SK-N-SH treated with all-trans-retinoic acid at 6 μM for 48 hours (cell line): ENCODE measurements at regions not wholly inside any gene's neighbourhood (a gene's known extent, or its start where the extent isn't known, plus 50 kb on each side); places are given as distances from the start of the nearest gene placed in this dataset.
A peak's percentile ranks its signal among the peaks of the same experiment; 100 is the strongest.

Source experiments
- ATAC-seq: fragments of 200-7000 bp; cut with Tn5 transposase; 3 replicates; pipeline ENCODE4 v1.9.1; 2020; ENCODE audit warnings: mild to moderate bottlenecking, moderate library complexity
- ARNTL ChIP-seq: fragments of 450-650 bp; formaldehyde crosslinking; IDR thresholded peaks from 2 replicates; pipeline ENCODE4 v1.5.0; 2020; ENCODE audit warnings: low read depth, mild to moderate bottlenecking, moderate library complexity, borderline replicate concordance
- BACH2 ChIP-seq: fragments of 250-450 bp; sonication (Bioruptor Pico); IDR thresholded peaks from 2 replicates; pipeline ENCODE4 v1.9.0; 2021; ENCODE audit warnings: mild to moderate bottlenecking, borderline replicate concordance
- CSDC2 ChIP-seq: fragments of 250-450 bp; sonication (Bioruptor Pico); IDR thresholded peaks from 2 replicates; pipeline ENCODE4 v1.5.0; 2020; ENCODE audit warnings: mild to moderate bottlenecking, moderate library complexity
- ESRRG ChIP-seq: fragments of 250-450 bp; sonication (Bioruptor Pico); IDR thresholded peaks from 2 replicates; pipeline ENCODE4 v1.6.1; 2021; ENCODE audit warnings: mild to moderate bottlenecking
- GLIS3 ChIP-seq: fragments of 250-450 bp; sonication (Bioruptor Pico); IDR thresholded peaks from 2 replicates; pipeline ENCODE4 v1.5.0; 2020; ENCODE audit warnings: mild to moderate bottlenecking, moderate library complexity
- ISL1 ChIP-seq: fragments of 250-450 bp; sonication (Bioruptor Pico); IDR thresholded peaks from 2 replicates; pipeline ENCODE4 v2.1.2; 2022; ENCODE audit warnings: mild to moderate bottlenecking, moderate library complexity
- OSR1 ChIP-seq: fragments of 250-450 bp; sonication (Bioruptor Pico); IDR thresholded peaks from 2 replicates; pipeline ENCODE4 v1.8.0; 2022; ENCODE audit warnings: moderate library complexity, mild to moderate bottlenecking, inconsistent platforms
- PPARA ChIP-seq: fragments of 250-450 bp; sonication (Bioruptor Pico); IDR thresholded peaks from 2 replicates; pipeline ENCODE4 v1.5.0; 2020; ENCODE audit warnings: mild to moderate bottlenecking, borderline replicate concordance
- RARB ChIP-seq: fragments of 250-450 bp; sonication (Bioruptor Pico); IDR thresholded peaks from 2 replicates; pipeline ENCODE4 v1.8.0; 2021; ENCODE audit warnings: mild to moderate bottlenecking, moderate library complexity
- SNAI2 ChIP-seq: fragments of 250-450 bp; sonication (Bioruptor Pico); IDR thresholded peaks from 2 replicates; pipeline ENCODE4 v1.5.0; 2020; ENCODE audit warnings: mild to moderate bottlenecking, moderate library complexity
- TCF4 ChIP-seq: fragments of 250-450 bp; sonication (Bioruptor Pico); IDR thresholded peaks from 2 replicates; pipeline ENCODE4 v1.8.0; 2021; ENCODE audit warnings: mild to moderate bottlenecking, moderate library complexity, borderline replicate concordance
- TOX ChIP-seq: fragments of 250-450 bp; sonication (Bioruptor Pico); IDR thresholded peaks from 2 replicates; pipeline ENCODE4 v1.8.0; 2021; ENCODE audit warnings: mild to moderate bottlenecking, moderate library complexity, borderline replicate concordance
- ZC3H10 ChIP-seq: fragments of 250-450 bp; sonication (Bioruptor Pico); IDR thresholded peaks from 2 replicates; pipeline ENCODE4 v1.5.1; 2021; ENCODE audit warnings: mild to moderate bottlenecking, moderate library complexity
- ZFP3 ChIP-seq: fragments of 250-450 bp; sonication (Bioruptor Pico); IDR thresholded peaks from 2 replicates; pipeline ENCODE4 v1.5.0; 2020; ENCODE audit warnings: mild to moderate bottlenecking, moderate library complexity
- ZFP30 ChIP-seq: fragments of 450-650 bp; formaldehyde crosslinking; IDR thresholded peaks from 2 replicates; pipeline ENCODE4 v1.5.0; 2022; ENCODE audit warnings: mild to moderate bottlenecking, moderate library complexity
- ZNF565 ChIP-seq: fragments of 450-650 bp; formaldehyde crosslinking; conservative IDR thresholded peaks from 2 replicates; pipeline ENCODE4 v1.5.0; 2020; ENCODE audit warnings: low read depth, mild to moderate bottlenecking, moderate library complexity
- ZNF70 ChIP-seq: fragments of 450-650 bp; formaldehyde crosslinking; IDR thresholded peaks from 2 replicates; pipeline ENCODE4 v1.5.0; 2020; ENCODE audit warnings: mild to moderate bottlenecking, moderate library complexity
- ZNF8 ChIP-seq: fragments of 450-650 bp; formaldehyde crosslinking; IDR thresholded peaks from 2 replicates; pipeline ENCODE4 v1.5.0; 2020; ENCODE audit warnings: mild to moderate bottlenecking, moderate library complexity
- TF ChIP-seq, protein P1 (sequence below): fragments of 250-450 bp; sonication (Bioruptor Pico); IDR thresholded peaks from 2 replicates; pipeline ENCODE4 v1.8.0; 2021; ENCODE audit warnings: low read depth, mild to moderate bottlenecking, moderate library complexity, borderline replicate concordance
- TF ChIP-seq, protein P2 (sequence below): fragments of 250-450 bp; sonication (Bioruptor Pico); IDR thresholded peaks from 2 replicates; pipeline ENCODE4 v1.5.0; 2020; ENCODE audit warnings: mild to moderate bottlenecking, moderate library complexity
- TF ChIP-seq, protein P3 (sequence below): fragments of 250-450 bp; sonication (Bioruptor Pico); IDR thresholded peaks from 2 replicates; pipeline ENCODE4 v1.8.0; 2020; ENCODE audit warnings: mild to moderate bottlenecking, moderate library complexity, borderline replicate concordance
- TF ChIP-seq, protein P4 (sequence below): fragments of 250-450 bp; sonication (Bioruptor Pico); IDR thresholded peaks from 2 replicates; pipeline ENCODE4 v1.5.1; 2021; ENCODE audit warnings: mild to moderate bottlenecking, moderate library complexity
- TF ChIP-seq, protein P5 (sequence below): fragments of 250-450 bp; sonication (Bioruptor Pico); IDR thresholded peaks from 2 replicates; pipeline ENCODE4 v1.5.1; 2020; ENCODE audit warnings: low read depth, mild to moderate bottlenecking, moderate library complexity

DNA sequence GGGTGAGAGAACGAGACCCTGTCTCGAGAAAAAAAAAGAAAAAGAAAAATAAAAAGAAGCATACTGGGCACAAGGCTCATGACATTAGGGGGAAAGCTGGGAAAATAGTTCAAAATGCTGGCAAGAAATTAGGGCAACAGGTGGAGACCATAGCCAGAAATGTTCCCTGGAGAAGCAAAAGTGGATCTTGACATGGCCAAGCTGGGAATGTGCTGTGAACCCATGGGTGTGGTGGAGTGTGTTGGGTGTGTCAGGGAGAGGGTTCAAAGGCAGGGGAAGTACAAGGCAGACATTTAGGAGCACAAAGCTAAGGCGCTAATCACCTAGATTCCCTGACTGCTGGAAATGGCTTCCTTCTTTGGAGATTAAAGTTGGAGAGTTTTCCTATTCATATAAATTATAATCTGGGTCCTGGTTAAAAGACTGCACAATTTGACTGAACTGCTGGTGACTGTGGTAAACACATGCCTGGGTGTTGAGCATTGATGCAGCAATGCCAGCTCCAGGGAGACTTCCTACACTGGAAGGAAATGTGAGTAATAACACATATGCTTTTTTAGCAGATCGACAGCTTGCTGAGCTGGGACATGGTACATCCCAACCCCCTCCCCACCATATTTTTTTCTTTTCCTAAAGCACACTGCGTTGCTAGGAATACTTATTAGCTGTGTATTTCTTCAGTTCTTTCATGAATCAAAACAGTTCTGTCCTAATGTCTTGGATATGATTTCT lies 70.1 kb upstream of the ARHGAP21 start:
- ATAC-seq: peak; percentile 41; the same call in 2 of the 3 replicates
- TF ChIP-seq CSDC2: no peak
- TF ChIP-seq ZNF565 (CRISPR knock-in tag): no peak

DNA sequence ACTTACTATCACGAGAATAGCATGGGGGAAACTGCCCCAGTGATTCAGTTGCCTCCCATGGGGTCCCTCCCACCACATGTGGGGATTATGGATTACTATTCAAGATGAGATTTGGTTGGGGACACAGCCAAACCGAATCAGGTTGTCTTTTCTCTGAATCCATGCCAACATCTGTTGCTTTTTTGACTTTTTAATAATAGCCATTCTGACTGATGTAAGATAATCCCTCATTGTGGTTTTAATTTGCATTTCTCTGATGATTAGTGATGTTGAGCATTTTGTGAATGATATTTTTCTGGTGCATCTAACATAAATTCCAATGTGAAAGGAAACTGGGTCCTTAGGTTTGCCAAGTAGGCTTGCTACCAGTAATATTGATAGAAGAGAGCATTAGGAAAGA lies 69.0 kb upstream of the ARHGAP21 start:
- TF ChIP-seq ZC3H10 (CRISPR knock-in tag): no peak
- TF ChIP-seq ESRRG (CRISPR knock-in tag): no peak
- TF ChIP-seq, protein P1, sequence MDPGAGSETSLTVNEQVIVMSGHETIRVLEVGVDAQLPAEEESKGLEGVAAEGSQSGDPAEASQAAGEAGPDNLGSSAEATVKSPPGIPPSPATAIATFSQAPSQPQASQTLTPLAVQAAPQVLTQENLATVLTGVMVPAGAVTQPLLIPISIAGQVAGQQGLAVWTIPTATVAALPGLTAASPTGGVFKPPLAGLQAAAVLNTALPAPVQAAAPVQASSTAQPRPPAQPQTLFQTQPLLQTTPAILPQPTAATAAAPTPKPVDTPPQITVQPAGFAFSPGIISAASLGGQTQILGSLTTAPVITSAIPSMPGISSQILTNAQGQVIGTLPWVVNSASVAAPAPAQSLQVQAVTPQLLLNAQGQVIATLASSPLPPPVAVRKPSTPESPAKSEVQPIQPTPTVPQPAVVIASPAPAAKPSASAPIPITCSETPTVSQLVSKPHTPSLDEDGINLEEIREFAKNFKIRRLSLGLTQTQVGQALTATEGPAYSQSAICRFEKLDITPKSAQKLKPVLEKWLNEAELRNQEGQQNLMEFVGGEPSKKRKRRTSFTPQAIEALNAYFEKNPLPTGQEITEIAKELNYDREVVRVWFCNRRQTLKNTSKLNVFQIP (CRISPR knock-in tag): no peak
- no peak for TF ChIP-seq PPARA (CRISPR knock-in tag)
- TF ChIP-seq GLIS3 (CRISPR knock-in tag): no peak
- TF ChIP-seq, protein P2, sequence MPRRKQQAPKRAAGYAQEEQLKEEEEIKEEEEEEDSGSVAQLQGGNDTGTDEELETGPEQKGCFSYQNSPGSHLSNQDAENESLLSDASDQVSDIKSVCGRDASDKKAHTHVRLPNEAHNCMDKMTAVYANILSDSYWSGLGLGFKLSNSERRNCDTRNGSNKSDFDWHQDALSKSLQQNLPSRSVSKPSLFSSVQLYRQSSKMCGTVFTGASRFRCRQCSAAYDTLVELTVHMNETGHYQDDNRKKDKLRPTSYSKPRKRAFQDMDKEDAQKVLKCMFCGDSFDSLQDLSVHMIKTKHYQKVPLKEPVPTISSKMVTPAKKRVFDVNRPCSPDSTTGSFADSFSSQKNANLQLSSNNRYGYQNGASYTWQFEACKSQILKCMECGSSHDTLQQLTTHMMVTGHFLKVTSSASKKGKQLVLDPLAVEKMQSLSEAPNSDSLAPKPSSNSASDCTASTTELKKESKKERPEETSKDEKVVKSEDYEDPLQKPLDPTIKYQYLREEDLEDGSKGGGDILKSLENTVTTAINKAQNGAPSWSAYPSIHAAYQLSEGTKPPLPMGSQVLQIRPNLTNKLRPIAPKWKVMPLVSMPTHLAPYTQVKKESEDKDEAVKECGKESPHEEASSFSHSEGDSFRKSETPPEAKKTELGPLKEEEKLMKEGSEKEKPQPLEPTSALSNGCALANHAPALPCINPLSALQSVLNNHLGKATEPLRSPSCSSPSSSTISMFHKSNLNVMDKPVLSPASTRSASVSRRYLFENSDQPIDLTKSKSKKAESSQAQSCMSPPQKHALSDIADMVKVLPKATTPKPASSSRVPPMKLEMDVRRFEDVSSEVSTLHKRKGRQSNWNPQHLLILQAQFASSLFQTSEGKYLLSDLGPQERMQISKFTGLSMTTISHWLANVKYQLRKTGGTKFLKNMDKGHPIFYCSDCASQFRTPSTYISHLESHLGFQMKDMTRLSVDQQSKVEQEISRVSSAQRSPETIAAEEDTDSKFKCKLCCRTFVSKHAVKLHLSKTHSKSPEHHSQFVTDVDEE: no peak
- no peak for TF ChIP-seq ISL1
- no peak for TF ChIP-seq OSR1
- no peak for TF ChIP-seq TOX (CRISPR knock-in tag)
- TF ChIP-seq ZNF8 (CRISPR knock-in tag): no peak
- TF ChIP-seq, protein P3, sequence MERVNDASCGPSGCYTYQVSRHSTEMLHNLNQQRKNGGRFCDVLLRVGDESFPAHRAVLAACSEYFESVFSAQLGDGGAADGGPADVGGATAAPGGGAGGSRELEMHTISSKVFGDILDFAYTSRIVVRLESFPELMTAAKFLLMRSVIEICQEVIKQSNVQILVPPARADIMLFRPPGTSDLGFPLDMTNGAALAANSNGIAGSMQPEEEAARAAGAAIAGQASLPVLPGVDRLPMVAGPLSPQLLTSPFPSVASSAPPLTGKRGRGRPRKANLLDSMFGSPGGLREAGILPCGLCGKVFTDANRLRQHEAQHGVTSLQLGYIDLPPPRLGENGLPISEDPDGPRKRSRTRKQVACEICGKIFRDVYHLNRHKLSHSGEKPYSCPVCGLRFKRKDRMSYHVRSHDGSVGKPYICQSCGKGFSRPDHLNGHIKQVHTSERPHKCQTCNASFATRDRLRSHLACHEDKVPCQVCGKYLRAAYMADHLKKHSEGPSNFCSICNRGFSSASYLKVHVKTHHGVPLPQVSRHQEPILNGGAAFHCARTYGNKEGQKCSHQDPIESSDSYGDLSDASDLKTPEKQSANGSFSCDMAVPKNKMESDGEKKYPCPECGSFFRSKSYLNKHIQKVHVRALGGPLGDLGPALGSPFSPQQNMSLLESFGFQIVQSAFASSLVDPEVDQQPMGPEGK (CRISPR knock-in tag): no peak
- TF ChIP-seq ARNTL (CRISPR knock-in tag): no peak
- TF ChIP-seq RARB (CRISPR knock-in tag): no peak
- no peak for TF ChIP-seq SNAI2
- no peak for TF ChIP-seq ZFP30 (CRISPR knock-in tag)
- ATAC-seq: peak; percentile 33; the same call in 1 of the 3 replicates

DNA sequence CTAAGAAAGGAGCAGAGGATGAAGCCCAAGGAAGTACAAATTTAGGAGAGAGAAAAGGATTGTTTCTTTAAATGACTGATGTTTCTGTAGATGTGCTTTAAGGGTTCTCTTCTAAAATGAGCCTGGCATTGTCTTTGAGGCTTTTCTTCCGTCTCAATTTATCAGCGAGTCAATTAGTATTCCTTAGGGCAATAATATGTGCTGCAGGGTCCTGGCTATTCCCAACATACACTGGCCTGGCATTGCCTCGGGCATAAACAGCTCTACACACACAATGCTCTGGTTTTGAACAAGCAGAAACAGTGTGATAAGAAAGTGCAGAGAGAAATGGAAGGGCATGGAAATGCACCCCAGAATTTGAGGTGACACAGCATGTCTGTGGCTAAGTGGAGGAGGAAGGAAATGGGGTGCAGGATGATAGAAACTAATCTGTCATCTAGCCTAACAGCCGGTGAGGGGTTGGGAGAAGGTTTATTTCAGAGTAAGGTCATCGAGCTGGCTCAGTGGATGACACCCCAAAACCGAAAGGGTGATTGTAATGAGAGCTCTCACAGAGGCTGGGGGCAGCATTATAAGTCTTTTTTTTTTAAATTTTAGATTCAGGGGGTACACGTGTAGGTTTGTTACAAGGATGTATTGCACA lies 67.5 kb upstream of the ARHGAP21 start:
- ATAC-seq: no peak
- TF ChIP-seq ZNF565 (CRISPR knock-in tag): no peak
- TF ChIP-seq RARB (CRISPR knock-in tag): no peak
- TF ChIP-seq ZFP3 (CRISPR knock-in tag): no peak
- TF ChIP-seq, protein P4, sequence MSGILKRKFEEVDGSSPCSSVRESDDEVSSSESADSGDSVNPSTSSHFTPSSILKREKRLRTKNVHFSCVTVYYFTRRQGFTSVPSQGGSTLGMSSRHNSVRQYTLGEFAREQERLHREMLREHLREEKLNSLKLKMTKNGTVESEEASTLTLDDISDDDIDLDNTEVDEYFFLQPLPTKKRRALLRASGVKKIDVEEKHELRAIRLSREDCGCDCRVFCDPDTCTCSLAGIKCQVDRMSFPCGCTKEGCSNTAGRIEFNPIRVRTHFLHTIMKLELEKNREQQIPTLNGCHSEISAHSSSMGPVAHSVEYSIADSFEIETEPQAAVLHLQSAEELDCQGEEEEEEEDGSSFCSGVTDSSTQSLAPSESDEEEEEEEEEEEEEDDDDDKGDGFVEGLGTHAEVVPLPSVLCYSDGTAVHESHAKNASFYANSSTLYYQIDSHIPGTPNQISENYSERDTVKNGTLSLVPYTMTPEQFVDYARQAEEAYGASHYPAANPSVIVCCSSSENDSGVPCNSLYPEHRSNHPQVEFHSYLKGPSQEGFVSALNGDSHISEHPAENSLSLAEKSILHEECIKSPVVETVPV: no peak
- no peak for TF ChIP-seq TCF4 (CRISPR knock-in tag)
- TF ChIP-seq, protein P3 (CRISPR knock-in tag): no peak
- no peak for TF ChIP-seq BACH2 (CRISPR knock-in tag)
- no peak for TF ChIP-seq CSDC2
- no peak for TF ChIP-seq ZFP30 (CRISPR knock-in tag)
- TF ChIP-seq, protein P5, sequence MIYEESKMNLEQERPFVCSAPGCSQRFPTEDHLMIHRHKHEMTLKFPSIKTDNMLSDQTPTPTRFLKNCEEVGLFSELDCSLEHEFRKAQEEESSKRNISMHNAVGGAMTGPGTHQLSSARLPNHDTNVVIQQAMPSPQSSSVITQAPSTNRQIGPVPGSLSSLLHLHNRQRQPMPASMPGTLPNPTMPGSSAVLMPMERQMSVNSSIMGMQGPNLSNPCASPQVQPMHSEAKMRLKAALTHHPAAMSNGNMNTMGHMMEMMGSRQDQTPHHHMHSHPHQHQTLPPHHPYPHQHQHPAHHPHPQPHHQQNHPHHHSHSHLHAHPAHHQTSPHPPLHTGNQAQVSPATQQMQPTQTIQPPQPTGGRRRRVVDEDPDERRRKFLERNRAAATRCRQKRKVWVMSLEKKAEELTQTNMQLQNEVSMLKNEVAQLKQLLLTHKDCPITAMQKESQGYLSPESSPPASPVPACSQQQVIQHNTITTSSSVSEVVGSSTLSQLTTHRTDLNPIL (CRISPR knock-in tag): no peak
- no peak for TF ChIP-seq GLIS3 (CRISPR knock-in tag)
- no peak for TF ChIP-seq OSR1
- TF ChIP-seq ZNF70: no peak
